H1 (cell line): ENCODE measurements at regions not wholly inside any gene's neighbourhood (a gene's known extent, or its start where the extent isn't known, plus 50 kb on each side); places are given as distances from the start of the nearest gene placed in this dataset.
A peak's percentile ranks its signal among the peaks of the same experiment; 100 is the strongest.

Source experiments
- CTCF ChIA-PET: fragments of 300-600 bp; sonication (Branson Sonifier 250); formaldehyde crosslinking; loops from one replicate; lab custom pipeline; 2021; ENCODE audit not compliant: partially characterized antibody; lab: Charles Lee
- POLR2A ChIA-PET: fragments of 300-600 bp; sonication (Branson Sonifier 250); formaldehyde crosslinking; loops from one replicate; lab custom pipeline; 2021; ENCODE audit warnings: inconsistent platforms; ENCODE audit not compliant: partially characterized antibody; lab: Charles Lee
- DNase-seq, 2 experiments: peaks; one replicate each; pipeline versions ENCODE4 v3.0.0 to v3.0.0-alpha.2; 2010 to 2022; ENCODE audit warnings: low spot score in 2 of 2, low read depth in 1 of 2, mixed read lengths in 1 of 2
- FAIRE-seq: peaks from 2 replicates; lab custom pipeline; 2011; peaks lifted over from hg19 to GRCh38; lab: Jason Lieb, UNC
- H2AFZ ChIP-seq: 2 replicates; pipeline ENCODE4 v1.8.1; 2012; ENCODE audit warnings: low read length, inconsistent platforms
- H2AK5ac ChIP-seq: 2 replicates; pipeline ENCODE4 v1.6.1; 2013; ENCODE audit warnings: low read depth, low read length
- H2BK120ac ChIP-seq: replicated peaks from 2 replicates; pipeline ENCODE3; 2013; ENCODE audit warnings: low read depth, low read length, inconsistent platforms
- H2BK12ac ChIP-seq: 2 replicates; pipeline ENCODE4 v1.6.1; 2013; ENCODE audit warnings: low read depth, low read length
- H2BK15ac ChIP-seq: 2 replicates; pipeline ENCODE4 v1.6.1; 2013; ENCODE audit warnings: low read length
- H2BK20ac ChIP-seq: 2 replicates; pipeline ENCODE4 v1.6.1; 2013; ENCODE audit warnings: low read length
- H2BK5ac ChIP-seq: 2 replicates; pipeline ENCODE4 v1.6.1; 2013; ENCODE audit warnings: low read depth, low read length
- H3K14ac ChIP-seq: 2 replicates; pipeline ENCODE4 v1.6.1; 2013; ENCODE audit warnings: inconsistent platforms; ENCODE audit not compliant: insufficient read length
- H3K18ac ChIP-seq: 2 replicates; pipeline ENCODE4 v1.6.1; 2013; ENCODE audit warnings: low read length; ENCODE audit errors: extremely low read depth
- H3K23ac ChIP-seq: 2 replicates; pipeline ENCODE4 v1.6.1; 2013; ENCODE audit warnings: inconsistent platforms; ENCODE audit not compliant: insufficient read length
- H3K23me2 ChIP-seq: 2 replicates; pipeline ENCODE4 v1.6.1; 2013; ENCODE audit warnings: low read depth, low read length
- H3K27ac ChIP-seq: 2 replicates; pipeline ENCODE4 v1.6.1; 2011; ENCODE audit warnings: low read depth, low read length, inconsistent platforms
- H3K27me3 ChIP-seq, 4 experiments: replicated peaks in 1 of 4; 1 replicate in 1 of 4; 2 replicates in 3 of 4; pipeline versions ENCODE4 v1.6.1 to v1.8.1; 2011 to 2013; ENCODE audit warnings: low read length in 3 of 4, mild to moderate bottlenecking in 3 of 4, inconsistent platforms in 2 of 4, mixed read lengths in 2 of 4, moderate library complexity in 1 of 4; ENCODE audit not compliant: control insufficient read depth in 3 of 4, insufficient read depth in 3 of 4; ENCODE audit errors: extremely low read depth in 1 of 4
- H3K36me3 ChIP-seq, 4 experiments: 2 replicates each; pipeline versions ENCODE4 v1.6.1 to v1.8.1; 2011 to 2013; ENCODE audit warnings: mild to moderate bottlenecking in 4 of 4, low read length in 3 of 4, moderate library complexity in 2 of 4, control low read depth in 1 of 4, inconsistent platforms in 1 of 4; ENCODE audit not compliant: insufficient read depth in 4 of 4, control insufficient read depth in 2 of 4
- H3K4ac ChIP-seq: replicated peaks from 2 replicates; pipeline ENCODE3; 2013; ENCODE audit warnings: low read length, low read depth, mixed read lengths, inconsistent platforms; ENCODE audit not compliant: insufficient read length
- H3K4me1 ChIP-seq, 4 experiments: replicated peaks in 1 of 4; 1 replicate in 1 of 4; 2 replicates in 3 of 4; pipeline versions ENCODE4 v1.6.1 to v1.8.1; 2011 to 2013; ENCODE audit warnings: low read length in 3 of 4, inconsistent platforms in 2 of 4, mixed read lengths in 1 of 4; ENCODE audit not compliant: insufficient read depth in 4 of 4, control insufficient read depth in 3 of 4
- H3K4me2 ChIP-seq, 2 experiments: 2 replicates each; pipeline versions ENCODE4 v1.6.1 to v1.8.1; 2011 to 2013; ENCODE audit warnings: low read depth in 2 of 2, low read length in 2 of 2, control low read depth in 1 of 2, inconsistent platforms in 1 of 2, mild to moderate bottlenecking in 1 of 2; ENCODE audit not compliant: insufficient read depth in 1 of 2
- H3K4me3 ChIP-seq, 4 experiments: fragments of 200-600, 300-600 bp in 1 of 4; sonication (generic), shearing (Covaris generic), sonication (Bioruptor Twin) in 1 of 4; 2 replicates each; pipeline versions ENCODE4 v1.5.1 to v1.8.1; 2011 to 2016; ENCODE audit warnings: low read length in 4 of 4, low read depth in 3 of 4, control low read depth in 2 of 4, inconsistent platforms in 2 of 4, mild to moderate bottlenecking in 2 of 4, mixed read lengths in 1 of 4, moderate library complexity in 1 of 4; ENCODE audit not compliant: insufficient read depth in 2 of 4; ENCODE audit errors: extremely low read depth in 1 of 4
- H3K56ac ChIP-seq: replicated peaks from 2 replicates; pipeline ENCODE3; 2013; ENCODE audit warnings: low read depth, mild to moderate bottlenecking, mixed read lengths, low read length, inconsistent platforms; ENCODE audit not compliant: insufficient read length
- H3K79me1 ChIP-seq: 2 replicates; pipeline ENCODE4 v1.6.1; 2013; ENCODE audit warnings: low read depth, low read length, control low read depth
- H3K79me2 ChIP-seq, 2 experiments: 2 replicates each; pipeline versions ENCODE4 v1.6.1 to v1.8.1; 2012 to 2013; ENCODE audit warnings: low read length in 2 of 2, mild to moderate bottlenecking in 2 of 2, inconsistent platforms in 1 of 2; ENCODE audit not compliant: insufficient read depth in 2 of 2, control insufficient read depth in 1 of 2
- H3K9ac ChIP-seq, 4 experiments: replicated peaks in 1 of 4; 1 replicate in 1 of 4; 2 replicates in 3 of 4; pipeline versions ENCODE4 v1.6.1 to v1.8.1; 2011 to 2013; ENCODE audit warnings: low read depth in 3 of 4, low read length in 3 of 4, control low read depth in 2 of 4, mild to moderate bottlenecking in 2 of 4, moderate library complexity in 2 of 4, inconsistent platforms in 1 of 4; ENCODE audit errors: extremely low read depth in 1 of 4
- H3K9me3 ChIP-seq, 2 experiments: 2 replicates each; pipeline versions ENCODE4 v1.6.1 to v1.8.1; 2012 to 2013; ENCODE audit warnings: mild to moderate bottlenecking in 2 of 2, moderate library complexity in 2 of 2, control low read depth in 1 of 2, inconsistent platforms in 1 of 2, low read depth in 1 of 2, low read length in 1 of 2, mixed read lengths in 1 of 2; ENCODE audit not compliant: insufficient read depth in 2 of 2
- H4K20me1 ChIP-seq, 2 experiments: replicated peaks in 1 of 2; 2 replicates each; pipeline versions ENCODE3 to v1.8.1; 2011 to 2013; ENCODE audit warnings: inconsistent platforms in 2 of 2, low read length in 2 of 2, mild to moderate bottlenecking in 1 of 2; ENCODE audit not compliant: insufficient read depth in 2 of 2, control insufficient read depth in 1 of 2
- H4K5ac ChIP-seq: 2 replicates; pipeline ENCODE4 v1.6.1; 2013; ENCODE audit warnings: low read length, low read depth, mixed read lengths, inconsistent platforms; ENCODE audit not compliant: insufficient read length
- H4K8ac ChIP-seq: 2 replicates; pipeline ENCODE4 v1.8.0; 2013; ENCODE audit warnings: mild to moderate bottlenecking, moderate library complexity, low read length, inconsistent platforms; ENCODE audit not compliant: insufficient read depth; ENCODE audit errors: extremely low read depth
- H4K91ac ChIP-seq: replicated peaks from 2 replicates; pipeline ENCODE3; 2013; ENCODE audit warnings: low read length, mixed read lengths, inconsistent platforms; ENCODE audit not compliant: insufficient read length
- E2F6 ChIP-seq: IDR thresholded peaks from 2 replicates; pipeline ENCODE4 v1.6.1; 2012; ENCODE audit warnings: inconsistent platforms
- FOSL1 ChIP-seq: IDR thresholded peaks from 2 replicates; pipeline ENCODE4 v1.6.1; 2011; ENCODE audit warnings: mild to moderate bottlenecking, low read depth, low read length, moderate library complexity; ENCODE audit not compliant: insufficient read depth
- RAD21 ChIP-seq, 2 experiments: IDR thresholded peaks in 1 of 2; conservative IDR thresholded peaks in 1 of 2; 2 replicates each; pipeline ENCODE4 v1.6.1; 2011; ENCODE audit warnings: low read depth in 2 of 2, low read length in 2 of 2, improper control_type of control experiment in 1 of 2, inconsistent platforms in 1 of 2, mild to moderate bottlenecking in 1 of 2, moderate library complexity in 1 of 2
- USF2 ChIP-seq: IDR thresholded peaks from 2 replicates; pipeline ENCODE4 v1.6.1; 2011; ENCODE audit warnings: low read length, improper control_type of control experiment
- WGBS, 2 experiments: shearing (Covaris generic) in 1 of 2; methylation state at CpG; one replicate each; pipeline versions ENCODE4 v1.1.6 to v1.1.7; 2013 to 2015; ENCODE audit warnings: low lambda C conversion rate in 2 of 2, mixed read lengths in 2 of 2, inconsistent platforms in 1 of 2, low coverage in 1 of 2, missing lambda C conversion rate in 1 of 2; ENCODE audit not compliant: insufficient replicate concordance in 2 of 2, insufficient coverage in 1 of 2, insufficient read length in 1 of 2; ENCODE audit errors: extremely low coverage in 1 of 2, missing lambda C conversion rate in 1 of 2; 5-methylcytosine and 5-hydroxymethylcytosine counted together

GRCh38 chr4:124028182-124028581 is 631.6 kb downstream of the SPRY1 start:
- DNase-seq (no peak), FAIRE-seq (no peak)
- TF ChIP-seq FOSL1 (no peak), RAD21 (IDR thresholded peaks at IDR 0.05 in 1 of 2, conservative IDR thresholded peaks at IDR 0.05 in 1 of 2; ENCODE audit: low read depth in 2 of 2, low read length in 2 of 2) (peak in 1 of 2 experiments; percentile 5; a peak in 1 of 4 replicates), E2F6 (no peak), USF2 (no peak)
- no peak overlapping the region for H2BK15ac ChIP-seq
- peak overlapping the region; percentile 66; the same call in 1 of the 2 replicates for H2AFZ ChIP-seq
- H4K5ac ChIP-seq, result no peak overlapping the region
- no peak overlapping the region for H2BK12ac ChIP-seq
- H3K9ac ChIP-seq, result no peak overlapping the region
- H3K4me3 ChIP-seq, result no peak overlapping the region
- no peaks in the 10 kb centered on the region for H3K9me3 ChIP-seq
- H3K4me1 ChIP-seq, result no peaks in the 10 kb centered on the region
- POLR2A ChIA-PET, result no interaction called here
- no peak overlapping the region for H3K14ac ChIP-seq
- no peaks in the 10 kb centered on the region for H3K23me2 ChIP-seq
- H3K23ac ChIP-seq, result no peak overlapping the region
- no peak overlapping the region for H2AK5ac ChIP-seq
- WGBS, 2 experiments, result 88% methylated on average over 4 of the region's 4 CpGs; no CpG with 5 or more reads in 1 of the 2 experiments
- no peaks in the 10 kb centered on the region for H3K27me3 ChIP-seq
- H3K79me2 ChIP-seq, result no peaks in the 10 kb centered on the region
- H3K79me1 ChIP-seq, result no peaks in the 10 kb centered on the region
- no peak overlapping the region for H4K91ac ChIP-seq
- no peak overlapping the region for H3K18ac ChIP-seq
- no peak overlapping the region for H2BK120ac ChIP-seq
- no peak overlapping the region for H4K8ac ChIP-seq
- CTCF ChIA-PET, result interaction anchor here (0.6 to 1.4 kb wide), 4 partner anchors 11 to 255 kb away, joined by 3 to 5 read pairs (median 4); no protein-coding TSS in a partner anchor
- no peaks in the 10 kb centered on the region for H3K36me3 ChIP-seq
- H3K56ac ChIP-seq, result no peak overlapping the region
- no peaks in the 10 kb centered on the region for H4K20me1 ChIP-seq
- H3K4ac ChIP-seq, result no peak overlapping the region
- H2BK5ac ChIP-seq, result no peak overlapping the region
- no peak overlapping the region for H3K4me2 ChIP-seq
- H3K27ac ChIP-seq, result no peak overlapping the region
- 0 out of 2 replicates have a peak overlapping the region, but pooled peaks have one; percentile 62 for H2BK20ac ChIP-seq
